Neural cell (in vitro differentiated cells): ENCODE measurements at regions not wholly inside any gene's neighbourhood (a gene's known extent, or its start where the extent isn't known, plus 50 kb on each side); places are given as distances from the start of the nearest gene placed in this dataset.

Experiments used
- H2AFZ ChIP-seq: fragments of 200-600, 300-800 bp; sonication (generic), shearing (Covaris generic); 2 replicates; pipeline ENCODE4 v1.6.0; 2014; ENCODE audit warnings: low read depth, mild to moderate bottlenecking, antibody characterized with exemption, low read length, moderate library complexity
- H3F3A ChIP-seq: fragments of 200-600 bp; shearing (Covaris generic); 2 replicates; pipeline ENCODE4 v1.6.1; 2016; ENCODE audit warnings: mild to moderate bottlenecking, moderate library complexity, mixed read lengths, antibody characterized with exemption, low read length; ENCODE audit not compliant: insufficient read depth, poor library complexity, severe bottlenecking
- H3K27ac ChIP-seq: fragments of 200-600, 300-800 bp; sonication (generic), shearing (Covaris generic); 2 replicates; pipeline ENCODE4 v1.5.1; 2014; ENCODE audit warnings: mild to moderate bottlenecking, low read length, moderate library complexity
- H3K27me3 ChIP-seq: fragments of 300-800, 200-600 bp; sonication (generic), shearing (Covaris generic); 2 replicates; pipeline ENCODE4 v1.6.0; 2014; ENCODE audit warnings: mild to moderate bottlenecking, low read depth, low read length, moderate library complexity; ENCODE audit not compliant: insufficient read depth
- H3K36me3 ChIP-seq: fragments of 300-800, 200-600 bp; sonication (generic), shearing (Covaris generic); 2 replicates; pipeline ENCODE4 v1.5.1; 2014; ENCODE audit warnings: mild to moderate bottlenecking, antibody characterized with exemption, low read length, moderate library complexity; ENCODE audit not compliant: insufficient read depth
- H3K4me2 ChIP-seq: fragments of 300-800, 200-600 bp; sonication (generic), shearing (Covaris generic); 2 replicates; pipeline ENCODE4 v1.6.0; 2014; ENCODE audit warnings: mild to moderate bottlenecking, low read length
- H3K4me3 ChIP-seq: fragments of 300-800, 200-600 bp; sonication (generic), shearing (Covaris generic); 2 replicates; pipeline ENCODE4 v1.5.1; 2014; ENCODE audit warnings: mild to moderate bottlenecking, low read length, moderate library complexity
- H3K79me2 ChIP-seq: fragments of 200-600 bp; shearing (Covaris generic); replicated peaks from 2 replicates; pipeline ENCODE4 v1.6.0; 2014; ENCODE audit warnings: mild to moderate bottlenecking, low read length, moderate library complexity; ENCODE audit not compliant: insufficient read depth
- H3K9ac ChIP-seq: fragments of 300-800, 200-600 bp; sonication (generic), shearing (Covaris generic); 2 replicates; pipeline ENCODE4 v1.6.1; 2016; ENCODE audit warnings: mild to moderate bottlenecking, low read length, mixed read lengths
- H3K9me2 ChIP-seq: fragments of 200-600 bp; shearing (Covaris generic); 2 replicates; pipeline ENCODE4 v1.6.1; 2016; ENCODE audit warnings: mild to moderate bottlenecking, low read length, mixed read lengths; ENCODE audit not compliant: insufficient read depth
- H3K9me3 ChIP-seq: fragments of 200-600, 300-800 bp; sonication (generic), shearing (Covaris generic); 2 replicates; pipeline ENCODE4 v1.6.1; 2016; ENCODE audit warnings: mild to moderate bottlenecking, mixed run types, low read length, moderate library complexity, mixed read lengths
- H4K20me1 ChIP-seq: fragments of 200-600 bp; shearing (Covaris generic); 2 replicates; pipeline ENCODE4 v1.6.1; 2016; ENCODE audit warnings: mild to moderate bottlenecking, mixed run types; ENCODE audit not compliant: insufficient read depth
- CTCF ChIP-seq: fragments of 450-650 bp; IDR thresholded peaks from 2 replicates; pipeline ENCODE4 v1.5.1; 2014; ENCODE audit warnings: antibody characterized with exemption, mild to moderate bottlenecking, moderate library complexity; ENCODE audit not compliant: poor library complexity, severe bottlenecking
- EP300 ChIP-seq: fragments of 450-650 bp; conservative IDR thresholded peaks from 2 replicates; pipeline ENCODE4 v1.6.1; 2014; ENCODE audit warnings: antibody characterized with exemption, mild to moderate bottlenecking, moderate library complexity; ENCODE audit not compliant: poor library complexity, severe bottlenecking
- EZH2 ChIP-seq: fragments of 200-600, 300-800 bp; shearing (Covaris generic), sonication (generic); IDR thresholded peaks from 2 replicates; pipeline ENCODE4 v1.6.1; 2014; ENCODE audit warnings: antibody characterized with exemption, low read length, borderline replicate concordance, mild to moderate bottlenecking; ENCODE audit not compliant: insufficient read depth, poor library complexity, severe bottlenecking
- MXI1 ChIP-seq: fragments of 450-650 bp; conservative IDR thresholded peaks from 2 replicates; pipeline ENCODE4 v1.6.1; 2014; ENCODE audit warnings: antibody characterized with exemption, mild to moderate bottlenecking; ENCODE audit not compliant: poor library complexity, severe bottlenecking
- POLR2AphosphoS5 ChIP-seq: IDR thresholded peaks from 2 replicates; pipeline ENCODE4 v1.6.1; 2012
- RAD21 ChIP-seq: fragments of 450-650 bp; conservative IDR thresholded peaks from 2 replicates; pipeline ENCODE4 v1.6.1; 2014; ENCODE audit warnings: antibody characterized with exemption, mild to moderate bottlenecking, moderate library complexity
- REST ChIP-seq: IDR thresholded peaks from 2 replicates; pipeline ENCODE4 v1.6.1; 2012; ENCODE audit warnings: borderline replicate concordance
- SMC3 ChIP-seq: fragments of 450-650 bp; conservative IDR thresholded peaks from 2 replicates; pipeline ENCODE4 v1.6.1; 2014; ENCODE audit warnings: antibody characterized with exemption, mild to moderate bottlenecking, moderate library complexity; ENCODE audit not compliant: poor library complexity
- TAF1 ChIP-seq: IDR thresholded peaks from 2 replicates; pipeline ENCODE4 v1.6.1; 2012; ENCODE audit warnings: low read depth

GRCh38 chr2:12330916-12331315 lies 385.8 kb upstream of the TRIB2 start:
- H3F3A ChIP-seq: no peaks in the 10 kb centered on the region
- TF ChIP-seq MXI1 (no peak), REST (no peak), EZH2 (no peak), CTCF (no peak), EP300 (no peak), RAD21 (no peak), POLR2AphosphoS5 (no peak), TAF1 (no peak), SMC3 (no peak)
- no peak overlapping the region for H3K4me3 ChIP-seq
- H3K4me2 ChIP-seq: no peak overlapping the region
- no peaks in the 10 kb centered on the region for H3K9me2 ChIP-seq
- no peaks in the 10 kb centered on the region for H4K20me1 ChIP-seq
- H3K79me2 ChIP-seq: no peaks in the 10 kb centered on the region
- no peaks in the 10 kb centered on the region for H3K9me3 ChIP-seq
- H3K9ac ChIP-seq: no peak overlapping the region
- H3K27me3 ChIP-seq: no peaks in the 10 kb centered on the region
- H3K27ac ChIP-seq: no peak overlapping the region
- H3K36me3 ChIP-seq: no peaks in the 10 kb centered on the region
- H2AFZ ChIP-seq: no peak overlapping the region

GRCh38 chr2:12331698-12332097 lies 385.0 kb upstream of the TRIB2 start:
- TF ChIP-seq CTCF (no peak), EP300 (no peak), TAF1 (no peak), MXI1 (no peak), SMC3 (no peak), RAD21 (no peak), EZH2 (no peak), POLR2AphosphoS5 (no peak), REST (no peak)
- H2AFZ ChIP-seq: no peak overlapping the region
- no peaks in the 10 kb centered on the region for H4K20me1 ChIP-seq

More at GRCh38 chr2:12331698-12332097, 385.0 kb upstream of the TRIB2 start:
- Histone ChIP-seq H3K9me2 (no peaks in the 10 kb centered on the region), H3K36me3 (no peaks in the 10 kb centered on the region), H3K27me3 (no peaks in the 10 kb centered on the region), H3K9ac (no peak overlapping the region), H3K27ac (no peak overlapping the region), H3K79me2 (no peaks in the 10 kb centered on the region), H3K4me2 (no peak overlapping the region), H3K4me3 (no peak overlapping the region), H3F3A (no peaks in the 10 kb centered on the region), H3K9me3 (no peaks in the 10 kb centered on the region)
